HepG2 (cell line): ENCODE measurements at regions not wholly inside any gene's neighbourhood (a gene's known extent, or its start where the extent isn't known, plus 50 kb on each side); places are given as distances from the start of the nearest gene placed in this dataset.

Experiments used
- ATAC-seq: fragments of 200-7000 bp; cut with Tn5 transposase; 3 replicates; pipeline ENCODE4 v1.9.1; 2020; ENCODE audit warnings: mild to moderate bottlenecking, moderate library complexity
- BruUV-seq: library from RNA; stranded (reverse); fragments of 400-500 nt; replicated peaks from 2 replicates; lab custom pipeline; 2021; lab: Mats Ljungman, UMichigan
- CTCF ChIA-PET: fragments of 300-600 bp; formaldehyde crosslinking; extraction: SDS; loops from one replicate; lab custom pipeline; 2021; ENCODE audit warnings: low total read pairs, inconsistent platforms, low intra/inter-chr PET ratio; lab: Yijun Ruan, JAX
- POLR2A ChIA-PET: fragments of 350-600 bp; sonication (Branson Sonifier 250); formaldehyde crosslinking; loops from one replicate; lab custom pipeline; 2020; ENCODE audit warnings: antibody characterized with exemption, inconsistent platforms; lab: Yijun Ruan, JAX
- DNase-seq: peaks from one replicate; pipeline ENCODE4 v3.0.0-alpha.2; 2015; ENCODE audit warnings: low spot score
- FAIRE-seq: peaks from 3 replicates; lab custom pipeline; 2011; peaks lifted over from hg19 to GRCh38; lab: Jason Lieb, UNC
- H2AFZ ChIP-seq: one replicate; pipeline ENCODE4 v1.6.1; 2011; ENCODE audit warnings: low read length, inconsistent platforms
- H3K27ac ChIP-seq: fragments of 300-600 bp; 3 replicates; pipeline ENCODE4 v1.8.0; 2011; ENCODE audit warnings: mixed run types, mild to moderate bottlenecking, mixed read lengths, low read length, inconsistent platforms; ENCODE audit not compliant: insufficient read depth; ENCODE audit errors: extremely low read length
- H3K27me3 ChIP-seq, 2 experiments: fragments of 200-600 bp in 1 of 2; 2 replicates in 1 of 2; 3 replicates in 1 of 2; pipeline versions ENCODE4 v1.6.0 to v1.8.0; 2011; ENCODE audit warnings: low read length in 2 of 2, mild to moderate bottlenecking in 2 of 2, moderate library complexity in 2 of 2, inconsistent platforms in 1 of 2; ENCODE audit not compliant: insufficient read depth in 2 of 2, control insufficient read depth in 1 of 2
- H3K36me3 ChIP-seq, 2 experiments: fragments of 200-600 bp in 1 of 2; replicated peaks in 1 of 2; 2 replicates in 1 of 2; 3 replicates in 1 of 2; pipeline versions ENCODE4 v1.5.1 to v1.8.0; 2011; ENCODE audit warnings: low read length in 2 of 2, inconsistent platforms in 1 of 2; ENCODE audit not compliant: insufficient read depth in 2 of 2, control insufficient read depth in 1 of 2
- H3K4me1 ChIP-seq: 2 replicates; pipeline ENCODE4 v1.5.1; 2012; ENCODE audit warnings: low read length, inconsistent platforms; ENCODE audit not compliant: insufficient read depth
- H3K4me2 ChIP-seq: 2 replicates; pipeline ENCODE4 v1.6.0; 2011; ENCODE audit warnings: low read depth, low read length, inconsistent platforms
- H3K4me3 ChIP-seq, 3 experiments: fragments of 200-600 bp in 1 of 3; sonication (generic), shearing (Covaris generic) in 1 of 3; replicated peaks in 1 of 3; 2 replicates each; pipeline ENCODE4 v1.5.1; 2011 to 2016; ENCODE audit warnings: low read length in 3 of 3, inconsistent platforms in 2 of 3, low read depth in 2 of 3, mild to moderate bottlenecking in 2 of 3, control low read depth in 1 of 3, mixed read lengths in 1 of 3; ENCODE audit not compliant: insufficient read depth in 1 of 3
- H3K79me2 ChIP-seq: one replicate; pipeline ENCODE4 v1.6.1; 2011; ENCODE audit warnings: low read length, inconsistent platforms; ENCODE audit not compliant: insufficient read depth
- H3K9ac ChIP-seq: 2 replicates; pipeline ENCODE4 v1.6.0; 2011; ENCODE audit warnings: mild to moderate bottlenecking, low read depth, low read length, inconsistent platforms; ENCODE audit not compliant: insufficient read depth
- H3K9me3 ChIP-seq: 2 replicates; pipeline ENCODE4 v1.5.1; 2012; ENCODE audit warnings: mild to moderate bottlenecking, low read length
- H4K20me1 ChIP-seq: 2 replicates; pipeline ENCODE4 v1.6.0; 2011; ENCODE audit warnings: inconsistent platforms, mild to moderate bottlenecking, low read length, moderate library complexity; ENCODE audit not compliant: insufficient read depth
- BHLHE40 ChIP-seq: IDR thresholded peaks from 2 replicates; pipeline ENCODE4 v1.6.1; 2011; ENCODE audit warnings: low read length, improper control_type of control experiment
- CSRNP1 ChIP-seq: sonication (generic); formaldehyde crosslinking; IDR thresholded peaks from 2 replicates; pipeline ENCODE4 v1.8.1; 2023; ENCODE audit warnings: mild to moderate bottlenecking, missing genetic modification reagents
- EED ChIP-seq: sonication (generic); formaldehyde crosslinking; IDR thresholded peaks from 2 replicates; pipeline ENCODE4 v1.5.0; 2020; ENCODE audit warnings: mild to moderate bottlenecking, missing genetic modification reagents
- HES4 ChIP-seq: sonication (generic); formaldehyde crosslinking; IDR thresholded peaks from 2 replicates; pipeline ENCODE4 v1.9.0; 2021; ENCODE audit warnings: mild to moderate bottlenecking, missing genetic modification reagents, borderline replicate concordance
- HNRNPLL ChIP-seq: fragments of 200-400 bp; formaldehyde crosslinking; IDR thresholded peaks from 2 replicates; pipeline ENCODE4 v1.6.1; 2017; ENCODE audit warnings: mild to moderate bottlenecking, low read depth, low read length; ENCODE audit not compliant: poor library complexity, severe bottlenecking
- NFYB ChIP-seq: sonication (generic); formaldehyde crosslinking; IDR thresholded peaks from 2 replicates; pipeline ENCODE4 v1.4.0; 2020; ENCODE audit warnings: missing genetic modification reagents
- PRPF4 ChIP-seq: fragments of 200-400 bp; formaldehyde crosslinking; IDR thresholded peaks from 2 replicates; pipeline ENCODE4 v1.6.1; 2016; ENCODE audit warnings: low read length, low read depth; ENCODE audit not compliant: poor library complexity, severe bottlenecking
- ZBTB7A ChIP-seq: sonication (generic); formaldehyde crosslinking; IDR thresholded peaks from 2 replicates; pipeline ENCODE4 v1.8.0; 2022; ENCODE audit warnings: mild to moderate bottlenecking, missing genetic modification reagents
- ZNF207 ChIP-seq: fragments of 450-650 bp; IDR thresholded peaks from 2 replicates; pipeline ENCODE4 v1.6.1; 2016; ENCODE audit warnings: antibody characterized with exemption, borderline replicate concordance
- ZNF264 ChIP-seq: sonication (generic); formaldehyde crosslinking; IDR thresholded peaks from 2 replicates; pipeline ENCODE4 v1.4.0; 2020; ENCODE audit warnings: missing genetic modification reagents
- ZNF337 ChIP-seq: sonication (generic); formaldehyde crosslinking; IDR thresholded peaks from 2 replicates; pipeline ENCODE4 v1.5.1; 2020; ENCODE audit warnings: missing genetic modification reagents, low read depth, mild to moderate bottlenecking, borderline replicate concordance
- ZNF510 ChIP-seq: sonication (generic); formaldehyde crosslinking; IDR thresholded peaks from 2 replicates; pipeline ENCODE4 v1.4.0; 2020; ENCODE audit warnings: low read depth, mild to moderate bottlenecking, missing genetic modification reagents
- ZNF775 ChIP-seq: sonication (generic); formaldehyde crosslinking; IDR thresholded peaks from 2 replicates; pipeline ENCODE4 v1.4.0; 2020; ENCODE audit warnings: missing genetic modification reagents, mild to moderate bottlenecking, moderate library complexity, borderline replicate concordance
- WGBS: methylation state at CpG from one replicate; pipeline ENCODE4 v1.1.6; 2017; ENCODE audit warnings: low lambda C conversion rate; 5-methylcytosine and 5-hydroxymethylcytosine counted together
- in situ Hi-C: cut with HindIII; loops from 2 replicates; pipeline ENCODE4 v1.10.0; 2017; ENCODE audit warnings: low pct_unique_long_range_greater_than_20kb; ENCODE audit not compliant: extremely low pct_ligation_motif_present
- intact Hi-C: fragments of 100-400 bp; cut with micrococcal nuclease; formaldehyde crosslinking; loops from one replicate; pipeline ENCODE4 v1.10.0; 2022; ENCODE audit not compliant: unreplicated experiment
- TF ChIP-seq, protein P1 (sequence below): sonication (generic); formaldehyde crosslinking; IDR thresholded peaks from 2 replicates; pipeline ENCODE4 v1.5.0; 2020; ENCODE audit warnings: mild to moderate bottlenecking, missing genetic modification reagents, borderline replicate concordance

GRCh38 chr6:67886036-67886707 is 748.9 kb upstream of the ADGRB3 start (continued):
- TF ChIP-seq, protein P1, sequence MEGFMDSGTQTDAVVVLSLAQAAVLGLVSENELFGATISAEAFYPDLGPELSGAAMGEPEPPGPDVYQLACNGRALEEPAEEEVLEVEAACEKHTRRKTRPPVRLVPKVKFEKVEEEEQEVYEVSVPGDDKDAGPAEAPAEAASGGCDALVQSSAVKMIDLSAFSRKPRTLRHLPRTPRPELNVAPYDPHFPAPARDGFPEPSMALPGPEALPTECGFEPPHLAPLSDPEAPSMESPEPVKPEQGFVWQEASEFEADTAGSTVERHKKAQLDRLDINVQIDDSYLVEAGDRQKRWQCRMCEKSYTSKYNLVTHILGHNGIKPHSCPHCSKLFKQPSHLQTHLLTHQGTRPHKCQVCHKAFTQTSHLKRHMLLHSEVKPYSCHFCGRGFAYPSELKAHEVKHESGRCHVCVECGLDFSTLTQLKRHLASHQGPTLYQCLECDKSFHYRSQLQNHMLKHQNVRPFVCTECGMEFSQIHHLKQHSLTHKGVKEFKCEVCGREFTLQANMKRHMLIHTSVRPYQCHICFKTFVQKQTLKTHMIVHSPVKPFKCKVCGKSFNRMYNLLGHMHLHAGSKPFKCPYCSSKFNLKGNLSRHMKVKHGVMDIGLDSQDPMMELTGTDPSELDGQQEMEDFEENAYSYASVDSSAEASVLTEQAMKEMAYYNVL (CRISPR knock-in tag) = no peak
- TF ChIP-seq ZNF264 (CRISPR knock-in tag) = no peak
- no peak for TF ChIP-seq CSRNP1 (CRISPR knock-in tag)

- BruUV-seq = no TSS peak
- ChIA-PET CTCF (no interaction called here), POLR2A (no interaction called here)
- Histone ChIP-seq H3K79me2 (no peaks in the 10 kb centered on the region), H3K27ac (no peak overlapping the region), H3K4me2 (no peak overlapping the region), H4K20me1 (no peaks in the 10 kb centered on the region), H3K9ac (no peak overlapping the region), H2AFZ (no peak overlapping the region), H3K9me3 (peaks cover 71% of the 10 kb centered on the region), H3K27me3 (no peaks in the 10 kb centered on the region; a peak in 1 of 5 replicates), H3K4me3 (no peak overlapping the region), H3K36me3 (no peaks in the 10 kb centered on the region), H3K4me1 (no peaks in the 10 kb centered on the region)
- no peak for TF ChIP-seq HES4 (CRISPR knock-in tag)
- TF ChIP-seq BHLHE40 = no peak
- TF ChIP-seq ZNF337 (CRISPR knock-in tag) = no peak
- TF ChIP-seq ZNF775 = no peak
- no peak for TF ChIP-seq ZNF510 (CRISPR knock-in tag)
- TF ChIP-seq NFYB (CRISPR knock-in tag) = no peak
- no peak for TF ChIP-seq ZNF207
- TF ChIP-seq PRPF4 = no peak
- no peak for TF ChIP-seq EED (CRISPR knock-in tag)
- TF ChIP-seq ZBTB7A (CRISPR knock-in tag) = no peak
- TF ChIP-seq HNRNPLL = no peak
- DNase-seq (no peak), ATAC-seq (no peak), FAIRE-seq (no peak)
- intact Hi-C loops = no loop called here
- 35% methylated on average over 14 of the region's 14 CpGs for WGBS
- in situ Hi-C loops = no loop called here
These were observed 749.7 kb upstream of the ADGRB3 start for GRCh38 chr6:67885081-67886033.
